Endothelial cell of umbilical vein (primary cell): ENCODE measurements at regions not wholly inside any gene's neighbourhood (a gene's known extent, or its start where the extent isn't known, plus 50 kb on each side); places are given as distances from the start of the nearest gene placed in this dataset.

Source experiments
- EZH2 ChIP-seq: IDR thresholded peaks from 2 replicates; pipeline ENCODE4 v1.6.1; 2012; ENCODE audit warnings: borderline replicate concordance, low read depth, mild to moderate bottlenecking, moderate library complexity, low read length, inconsistent platforms; ENCODE audit not compliant: severe bottlenecking
- GATA2 ChIP-seq: IDR thresholded peaks from 2 replicates; pipeline ENCODE4 v1.7.0; 2011; ENCODE audit warnings: low read depth, mild to moderate bottlenecking, moderate library complexity, mixed read lengths, low read length; ENCODE audit not compliant: insufficient read length, insufficient read depth
- MYC ChIP-seq: IDR thresholded peaks from one replicate; pipeline ENCODE4 v1.6.1; 2011; ENCODE audit warnings: mild to moderate bottlenecking, low read depth, low read length
- POLR2A ChIP-seq: IDR thresholded peaks from 2 replicates; pipeline ENCODE4 v1.6.1; 2012; ENCODE audit warnings: low read depth, mild to moderate bottlenecking, control low read depth, low read length
- POLR2AphosphoS5 ChIP-seq: IDR thresholded peaks from 2 replicates; pipeline ENCODE4 v1.6.1; 2012; ENCODE audit warnings: low read depth, mild to moderate bottlenecking, control low read depth, low read length, moderate library complexity; ENCODE audit not compliant: insufficient read depth
- TF ChIP-seq, protein P1 (sequence below), 2 donors: IDR thresholded peaks; 1 replicate in 1 of 2; 2 replicates in 1 of 2; pipeline ENCODE4 v1.5.1; 2011; ENCODE audit warnings: low read length in 2 of 2, mild to moderate bottlenecking in 2 of 2, moderate library complexity in 2 of 2, control low read depth in 1 of 2, inconsistent platforms in 1 of 2, low read depth in 1 of 2; ENCODE audit not compliant: insufficient read depth in 1 of 2; ENCODE audit errors: extremely low read depth in 1 of 2

- TF ChIP-seq, protein P1, sequence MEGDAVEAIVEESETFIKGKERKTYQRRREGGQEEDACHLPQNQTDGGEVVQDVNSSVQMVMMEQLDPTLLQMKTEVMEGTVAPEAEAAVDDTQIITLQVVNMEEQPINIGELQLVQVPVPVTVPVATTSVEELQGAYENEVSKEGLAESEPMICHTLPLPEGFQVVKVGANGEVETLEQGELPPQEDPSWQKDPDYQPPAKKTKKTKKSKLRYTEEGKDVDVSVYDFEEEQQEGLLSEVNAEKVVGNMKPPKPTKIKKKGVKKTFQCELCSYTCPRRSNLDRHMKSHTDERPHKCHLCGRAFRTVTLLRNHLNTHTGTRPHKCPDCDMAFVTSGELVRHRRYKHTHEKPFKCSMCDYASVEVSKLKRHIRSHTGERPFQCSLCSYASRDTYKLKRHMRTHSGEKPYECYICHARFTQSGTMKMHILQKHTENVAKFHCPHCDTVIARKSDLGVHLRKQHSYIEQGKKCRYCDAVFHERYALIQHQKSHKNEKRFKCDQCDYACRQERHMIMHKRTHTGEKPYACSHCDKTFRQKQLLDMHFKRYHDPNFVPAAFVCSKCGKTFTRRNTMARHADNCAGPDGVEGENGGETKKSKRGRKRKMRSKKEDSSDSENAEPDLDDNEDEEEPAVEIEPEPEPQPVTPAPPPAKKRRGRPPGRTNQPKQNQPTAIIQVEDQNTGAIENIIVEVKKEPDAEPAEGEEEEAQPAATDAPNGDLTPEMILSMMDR (IDR thresholded peaks at IDR 0.05; ENCODE audit: extremely low read depth in 1 of 2, insufficient read depth in 1 of 2, low read depth in 1 of 2, low read length in 2 of 2) = no peak
- no peak for TF ChIP-seq POLR2A
- no peak for TF ChIP-seq MYC
- no peak for TF ChIP-seq EZH2
- no peak for TF ChIP-seq POLR2AphosphoS5
- no peak for TF ChIP-seq GATA2
Measured at GRCh38 chr3:194194757-194195085, 58.8 kb downstream of the HES1 start.
